ENCODE measurements at regions not wholly inside any gene's neighbourhood (a gene's known extent, or its start where the extent isn't known, plus 50 kb on each side); places are given as distances from the start of the nearest gene placed in this dataset.

GRCh38 chr4:79636991-79637390 is 229.0 kb upstream of the GK2 start:
- H3K4me2 ChIP-seq (ENCODE audit: low read depth, low read length), result no peak overlapping the region
- H3K4ac ChIP-seq (ENCODE audit: low read depth, low read length), result no peak overlapping the region
- H3K4me3 ChIP-seq (ENCODE audit: insufficient read depth, low read depth, low read length), result no peak overlapping the region
- no peaks in the 10 kb centered on the region for H3K9me3 ChIP-seq (ENCODE audit: control insufficient read depth, insufficient read depth, low read length)
- no TSS peak for BruUV-seq (replicated peaks)
- H2BK120ac ChIP-seq (ENCODE audit: low read depth, low read length), result no peak overlapping the region
- TF ChIP-seq NFE2L2 (IDR thresholded peaks at IDR 0.05; ENCODE audit: low read depth, low read length), result no peak
- no peak for TF ChIP-seq RAD21 (IDR thresholded peaks at IDR 0.05; ENCODE audit: low read length)
- TF ChIP-seq MXI1 (IDR thresholded peaks at IDR 0.05; ENCODE audit: borderline replicate concordance, low read depth, low read length), result no peak
- no peak for TF ChIP-seq MAZ (IDR thresholded peaks at IDR 0.05; ENCODE audit: borderline replicate concordance, low read depth, low read length)
- no peak overlapping the region for H3K23ac ChIP-seq (ENCODE audit: low read depth, low read length)
- no peak overlapping the region for H2BK15ac ChIP-seq (ENCODE audit: low read depth, low read length)
- in situ Hi-C loops (cut with MboI; ENCODE audit: low sequenced_read_pairs) (no loop called here), intact Hi-C loops (cut with micrococcal nuclease) (no loop called here), dilution Hi-C loops (cut with HindIII; ENCODE audit: low sequenced_read_pairs, unreplicated experiment) (no loop called here)
- no peak overlapping the region for H3K56ac ChIP-seq (ENCODE audit: extremely low read depth, insufficient read depth, low read length)
- CTCF ChIA-PET, result no interaction called here
- no peak overlapping the region for H3K18ac ChIP-seq (ENCODE audit: low read depth, low read length)
- no CpG with 5 or more reads among the region's 1 CpG for WGBS, 2 experiments (ENCODE audit: extremely low coverage in 2 of 2, insufficient read length in 1 of 2)
- H3K36me3 ChIP-seq (ENCODE audit: control insufficient read depth, insufficient read depth, low read length), result no peaks in the 10 kb centered on the region
- no peak overlapping the region for H4K8ac ChIP-seq (ENCODE audit: low read depth in 2 of 2, low read length in 2 of 2)
- no peak overlapping the region for H2AK5ac ChIP-seq (ENCODE audit: low read depth, low read length)
- DNase-seq (no peak), ATAC-seq (ENCODE audit: low read depth) (no peak)
- H3K4me1 ChIP-seq (ENCODE audit: control insufficient read depth, insufficient read depth, low read length), result no peaks in the 10 kb centered on the region
- no peaks in the 10 kb centered on the region for H3K27me3 ChIP-seq (ENCODE audit: control insufficient read depth, insufficient read depth, low read length)
- no peaks in the 10 kb centered on the region for H3K79me1 ChIP-seq (ENCODE audit: low read depth in 1 of 2, low read length in 2 of 2)
- no peak overlapping the region for H3K14ac ChIP-seq (replicated peaks; ENCODE audit: low read depth, low read length)
- H4K91ac ChIP-seq (ENCODE audit: insufficient read depth, low read depth, low read length), result no peak overlapping the region
- no peaks in the 10 kb centered on the region for H4K20me1 ChIP-seq (ENCODE audit: insufficient read depth, low read length)
- no peak overlapping the region for H4K5ac ChIP-seq (ENCODE audit: low read depth, low read length)
- no peak overlapping the region for H2AK9ac ChIP-seq (replicated peaks; ENCODE audit: low read depth, low read length, poor library complexity)
- H3K27ac ChIP-seq (ENCODE audit: insufficient read depth, low read length), result no peak overlapping the region
- no peak overlapping the region for H3K9ac ChIP-seq (ENCODE audit: low read depth, low read length)
- no peak overlapping the region for H2BK5ac ChIP-seq (ENCODE audit: low read depth, low read length, poor library complexity, severe bottlenecking)
- POLR2A ChIA-PET (ENCODE audit: unreplicated experiment), result no interaction called here
- no peak overlapping the region for H2BK20ac ChIP-seq (ENCODE audit: low read depth, low read length)
- no peaks in the 10 kb centered on the region for H3K9me1 ChIP-seq (ENCODE audit: insufficient read depth, low read length)
- H2AFZ ChIP-seq (replicated peaks; ENCODE audit: low read length, poor library complexity), result no peak overlapping the region

Data from IMR-90 (cell line).